Endothelial cell (in vitro differentiated cells): ENCODE measurements at regions not wholly inside any gene's neighbourhood (a gene's known extent, or its start where the extent isn't known, plus 50 kb on each side); places are given as distances from the start of the nearest gene placed in this dataset.
A peak's percentile ranks its signal among the peaks of the same experiment; 100 is the strongest.

Experiments
- DNase-seq: peaks from one replicate; pipeline ENCODE4 v3.0.0; 2021; ENCODE audit warnings: low spot score
- H3K27ac Mint-ChIP-seq: one replicate; pipeline ENCODE4 v1.8.0; 2021; ENCODE audit warnings: mixed read lengths, inconsistent platforms; ENCODE audit not compliant: unreplicated experiment
- H3K27me3 Mint-ChIP-seq: one replicate; pipeline ENCODE4 v1.8.0; 2021; ENCODE audit warnings: mild to moderate bottlenecking, moderate library complexity, mixed read lengths, inconsistent platforms; ENCODE audit not compliant: unreplicated experiment
- H3K36me3 Mint-ChIP-seq: one replicate; pipeline ENCODE4 v1.8.0; 2021; ENCODE audit warnings: mild to moderate bottlenecking, low read depth, mixed read lengths, inconsistent platforms; ENCODE audit not compliant: unreplicated experiment
- H3K4me1 Mint-ChIP-seq: one replicate; pipeline ENCODE4 v1.8.0; 2021; ENCODE audit warnings: mild to moderate bottlenecking, mixed read lengths, inconsistent platforms; ENCODE audit not compliant: unreplicated experiment
- H3K4me3 Mint-ChIP-seq: one replicate; pipeline ENCODE4 v1.8.0; 2021; ENCODE audit warnings: mild to moderate bottlenecking, mixed read lengths, inconsistent platforms; ENCODE audit not compliant: unreplicated experiment
- H3K9me3 Mint-ChIP-seq: one replicate; pipeline ENCODE4 v1.8.0; 2021; ENCODE audit warnings: mixed read lengths, inconsistent platforms; ENCODE audit not compliant: unreplicated experiment
- TF ChIP-seq, protein P1 (sequence below): fragments of 200-600 bp; sonication (generic); IDR thresholded peaks from one replicate; pipeline ENCODE4 v1.5.0; 2021; ENCODE audit warnings: antibody characterized with exemption; ENCODE audit not compliant: unreplicated experiment

DNA sequence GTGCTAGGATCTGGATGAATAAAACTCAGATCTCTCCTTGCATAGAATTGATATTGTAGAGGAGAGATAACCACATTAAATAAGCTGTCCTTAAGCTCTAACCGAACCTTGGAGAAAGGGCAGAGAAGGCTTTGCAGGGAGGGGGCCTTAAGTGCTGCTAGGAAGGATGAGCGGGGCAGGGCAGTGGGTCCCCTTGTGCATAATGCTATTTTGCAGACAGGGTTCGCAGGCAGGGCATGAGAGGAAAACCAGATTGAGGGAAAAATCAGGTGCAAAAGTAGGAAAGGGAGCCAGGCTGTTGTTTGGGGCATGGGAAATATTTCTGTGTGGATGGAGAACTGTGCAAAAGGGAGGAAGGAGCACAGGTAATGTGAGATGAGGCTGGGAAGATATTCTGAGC is 383.0 kb upstream of the JARID2 start:
- TF ChIP-seq, protein P1, sequence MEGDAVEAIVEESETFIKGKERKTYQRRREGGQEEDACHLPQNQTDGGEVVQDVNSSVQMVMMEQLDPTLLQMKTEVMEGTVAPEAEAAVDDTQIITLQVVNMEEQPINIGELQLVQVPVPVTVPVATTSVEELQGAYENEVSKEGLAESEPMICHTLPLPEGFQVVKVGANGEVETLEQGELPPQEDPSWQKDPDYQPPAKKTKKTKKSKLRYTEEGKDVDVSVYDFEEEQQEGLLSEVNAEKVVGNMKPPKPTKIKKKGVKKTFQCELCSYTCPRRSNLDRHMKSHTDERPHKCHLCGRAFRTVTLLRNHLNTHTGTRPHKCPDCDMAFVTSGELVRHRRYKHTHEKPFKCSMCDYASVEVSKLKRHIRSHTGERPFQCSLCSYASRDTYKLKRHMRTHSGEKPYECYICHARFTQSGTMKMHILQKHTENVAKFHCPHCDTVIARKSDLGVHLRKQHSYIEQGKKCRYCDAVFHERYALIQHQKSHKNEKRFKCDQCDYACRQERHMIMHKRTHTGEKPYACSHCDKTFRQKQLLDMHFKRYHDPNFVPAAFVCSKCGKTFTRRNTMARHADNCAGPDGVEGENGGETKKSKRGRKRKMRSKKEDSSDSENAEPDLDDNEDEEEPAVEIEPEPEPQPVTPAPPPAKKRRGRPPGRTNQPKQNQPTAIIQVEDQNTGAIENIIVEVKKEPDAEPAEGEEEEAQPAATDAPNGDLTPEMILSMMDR = no peak
- Mint-ChIP-seq H3K36me3 (no peaks in the 10 kb centered on the region), H3K27ac (no peak overlapping the region), H3K27me3 (peaks cover 5% of the 10 kb centered on the region), H3K4me1 (peaks cover 29% of the 10 kb centered on the region), H3K4me3 (no peak overlapping the region), H3K9me3 (no peaks in the 10 kb centered on the region)
- no peak for DNase-seq

DNA sequence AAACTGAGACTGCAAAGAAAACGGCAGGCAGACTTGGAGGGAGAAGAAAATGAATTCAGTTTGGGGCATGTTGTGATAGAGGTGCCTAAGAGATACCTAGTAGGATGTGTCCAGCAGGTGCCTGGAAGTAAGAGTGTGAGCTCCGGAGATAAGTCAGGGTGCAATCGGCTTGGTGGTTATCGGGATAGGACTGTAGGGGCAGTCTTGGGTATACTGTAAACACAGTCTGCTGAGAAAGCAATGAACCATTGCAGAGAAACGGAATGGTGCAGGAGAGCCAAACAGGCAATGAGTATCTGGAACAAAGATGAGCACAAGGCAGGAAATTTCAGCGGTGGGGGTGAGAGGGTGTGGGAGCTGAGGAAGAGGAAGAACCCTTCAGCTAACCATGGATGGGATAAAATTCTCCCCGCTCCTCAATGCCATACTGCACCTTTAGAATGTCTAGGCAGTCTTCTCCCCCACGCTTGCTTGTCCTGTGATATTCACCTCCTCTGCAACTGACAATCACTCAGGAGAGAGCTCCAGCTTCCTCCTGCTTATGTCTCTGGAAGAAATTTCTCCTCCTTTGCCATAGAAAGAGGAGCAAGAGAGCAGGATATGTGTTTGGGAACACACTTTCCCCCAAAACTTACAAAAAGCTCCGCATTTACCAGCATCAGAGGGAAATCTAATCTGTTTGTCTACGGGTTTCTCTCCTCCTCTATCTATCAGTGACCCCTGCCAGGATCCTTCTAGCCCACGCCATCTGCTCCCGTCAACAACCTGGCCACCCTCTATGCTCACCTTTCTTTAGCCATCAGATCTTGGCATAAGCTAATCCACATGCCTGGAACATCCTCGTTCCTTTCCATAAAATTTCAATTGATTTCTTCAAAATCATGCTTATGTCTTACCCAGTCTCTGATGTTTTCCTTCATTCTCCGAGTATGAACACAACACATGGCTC is 381.7 kb upstream of the JARID2 start:
- Mint-ChIP-seq H3K27me3 (peaks cover 7% of the 10 kb centered on the region), H3K36me3 (no peaks in the 10 kb centered on the region)
- TF ChIP-seq, protein P1 = no peak

DNA sequence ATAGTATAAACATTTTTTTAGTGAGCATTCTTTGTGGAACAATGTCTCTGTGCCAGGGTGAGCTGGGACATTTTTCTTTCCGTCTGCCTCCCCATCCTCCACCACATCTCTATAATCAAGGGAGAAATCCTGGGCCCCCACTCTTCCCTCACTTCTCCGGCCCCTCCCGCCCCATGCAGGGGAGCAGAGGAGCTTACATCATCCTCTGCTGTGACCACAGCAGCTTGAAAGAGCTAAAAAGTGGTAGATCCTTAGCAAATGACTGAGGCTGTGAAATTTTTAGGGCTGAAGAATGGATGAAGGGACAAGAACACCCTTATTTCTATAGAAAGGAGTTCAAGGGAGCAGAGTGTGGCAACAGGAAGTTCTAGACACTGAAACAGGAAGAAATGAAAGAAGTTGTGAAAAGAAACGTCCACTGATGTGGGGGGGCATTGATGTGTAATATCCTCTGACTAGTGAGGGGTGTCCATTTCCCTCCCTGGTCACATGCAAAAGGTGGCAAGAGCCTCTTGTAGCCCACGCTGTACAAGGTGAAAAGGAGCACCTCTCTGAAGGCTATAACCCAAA is 380.3 kb upstream of the JARID2 start:
- Mint-ChIP-seq H3K27ac (peak overlapping the region; percentile 21), H3K27me3 (peaks cover 7% of the 10 kb centered on the region), H3K9me3 (no peaks in the 10 kb centered on the region), H3K36me3 (no peaks in the 10 kb centered on the region), H3K4me1 (peaks cover 29% of the 10 kb centered on the region), H3K4me3 (no peak overlapping the region)
- TF ChIP-seq, protein P1 = no peak
- DNase-seq = no peak

More for the DNA sequence above, 381.7 kb upstream of the JARID2 start:
- DNase-seq = no peak
- Mint-ChIP-seq H3K9me3 (no peaks in the 10 kb centered on the region), H3K4me3 (no peak overlapping the region), H3K27ac (no peak overlapping the region), H3K4me1 (peaks cover 29% of the 10 kb centered on the region)

DNA sequence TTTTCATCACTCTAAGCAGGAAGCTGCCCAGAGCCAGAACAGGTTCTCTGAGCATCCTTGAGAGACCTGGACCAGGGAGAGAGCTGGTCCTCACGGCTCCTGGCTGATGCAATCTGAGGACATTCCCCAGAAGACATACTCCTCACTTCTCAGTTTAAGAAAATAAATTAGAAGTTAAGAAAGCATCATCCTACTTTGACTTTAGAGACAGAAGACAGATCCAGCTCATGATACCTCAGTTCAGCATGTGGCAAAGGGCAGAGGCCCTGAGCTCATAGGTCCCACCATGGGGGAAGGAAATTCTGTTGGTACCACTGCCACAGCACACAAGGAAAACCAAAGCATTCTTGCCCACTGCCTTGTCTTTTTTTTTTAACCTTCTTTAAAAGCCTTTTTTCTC is 378.1 kb upstream of the JARID2 start:
- TF ChIP-seq, protein P1 = no peak
- Mint-ChIP-seq H3K27me3 (peaks cover 7% of the 10 kb centered on the region), H3K36me3 (no peaks in the 10 kb centered on the region), H3K4me3 (no peak overlapping the region), H3K4me1 (peaks cover 31% of the 10 kb centered on the region), H3K27ac (no peak overlapping the region), H3K9me3 (no peaks in the 10 kb centered on the region)
- DNase-seq = no peak

DNA sequence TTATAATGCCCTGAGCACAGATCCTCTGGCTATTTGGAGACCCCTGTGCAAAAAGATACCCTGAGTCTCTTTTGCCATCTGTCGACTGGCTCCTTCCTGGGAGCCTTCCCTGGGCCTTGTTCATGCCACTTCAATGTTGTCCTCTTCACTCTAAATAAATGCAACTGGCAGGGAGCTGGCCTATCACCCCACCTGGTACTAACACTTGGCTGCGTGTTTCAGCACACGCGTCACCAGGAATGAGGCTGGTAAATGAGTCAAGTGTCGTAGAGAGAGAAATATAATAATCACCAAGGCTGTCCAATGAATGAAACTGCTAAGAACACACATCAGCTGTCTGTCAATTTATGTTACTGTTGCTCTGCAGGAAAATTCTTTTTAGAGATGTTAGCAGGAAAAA is 374.6 kb upstream of the JARID2 start:
- no peak overlapping the region for H3K27ac Mint-ChIP-seq
- H3K4me1 Mint-ChIP-seq = peaks cover 11% of the 10 kb centered on the region
- no peaks in the 10 kb centered on the region for H3K36me3 Mint-ChIP-seq
- DNase-seq = no peak
- TF ChIP-seq, protein P1 = no peak
- H3K9me3 Mint-ChIP-seq = no peaks in the 10 kb centered on the region
- H3K27me3 Mint-ChIP-seq = peaks cover 2% of the 10 kb centered on the region
- H3K4me3 Mint-ChIP-seq = no peak overlapping the region
